HG03097 (cell line): ENCODE measurements at regions not wholly inside any gene's neighbourhood (a gene's known extent, or its start where the extent isn't known, plus 50 kb on each side); places are given as distances from the start of the nearest gene placed in this dataset.
"Not testable (repeated sequence)": the region's sequence is repeated elsewhere in the genome, so short reads cannot be mapped to it uniquely, and the experiment has no call there.

Experiments used
- ATAC-seq: cut with Tn5 transposase; IDR thresholded peaks from one replicate; pipeline ENCODE4 v1.9.1; 2021; ENCODE audit not compliant: unreplicated experiment, low FRiP score

GRCh38 chr6:153465050-153465449, 334.0 kb upstream of the RGS17 start:
- no peak for ATAC-seq

DNA sequence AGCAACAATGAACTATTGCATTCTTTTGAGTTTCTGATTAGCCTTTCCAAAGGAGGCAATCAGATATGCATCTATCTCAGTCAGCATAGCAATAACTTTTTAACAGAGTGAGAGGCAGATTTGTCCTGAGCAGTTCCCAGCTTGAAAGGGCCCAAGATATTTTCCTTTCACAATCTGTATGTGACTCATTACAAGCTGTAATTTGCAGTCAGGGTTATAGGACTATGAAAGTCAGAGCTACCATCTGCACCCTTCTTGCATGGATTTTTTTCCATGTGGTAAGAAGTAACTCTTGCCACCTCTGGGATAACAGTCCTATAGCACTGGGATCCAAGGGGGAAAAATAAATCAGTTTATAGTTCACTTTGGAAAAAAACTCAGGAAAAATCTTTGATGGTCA, 318.2 kb upstream of the RGS17 start:
- no peak for ATAC-seq

GRCh38 chr6:153442749-153443148, 311.7 kb upstream of the RGS17 start:
- not testable (repeated sequence) for ATAC-seq

DNA sequence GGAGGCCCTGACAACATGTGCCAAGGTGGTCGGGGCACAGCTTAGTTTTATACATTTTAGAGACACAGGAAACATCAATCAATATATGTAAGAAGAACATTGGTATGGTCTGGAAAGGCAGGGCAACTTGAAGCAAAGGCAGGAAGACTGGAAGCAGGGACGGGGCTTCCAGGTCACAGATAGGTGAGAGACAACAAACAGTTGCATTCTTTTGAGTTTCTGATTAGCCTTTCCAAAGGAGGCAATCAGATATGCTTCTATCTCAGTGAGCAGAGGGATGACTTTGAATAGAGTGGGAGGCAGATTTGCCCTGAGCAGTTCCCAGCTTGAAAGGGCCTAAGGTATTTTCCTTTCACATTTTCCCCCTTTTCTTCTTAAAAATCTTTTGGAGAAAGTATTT, 311.0 kb upstream of the RGS17 start:
- ATAC-seq, result no peak

GRCh38 chr6:153437193-153437592, 306.1 kb upstream of the RGS17 start:
- ATAC-seq, result no peak

DNA sequence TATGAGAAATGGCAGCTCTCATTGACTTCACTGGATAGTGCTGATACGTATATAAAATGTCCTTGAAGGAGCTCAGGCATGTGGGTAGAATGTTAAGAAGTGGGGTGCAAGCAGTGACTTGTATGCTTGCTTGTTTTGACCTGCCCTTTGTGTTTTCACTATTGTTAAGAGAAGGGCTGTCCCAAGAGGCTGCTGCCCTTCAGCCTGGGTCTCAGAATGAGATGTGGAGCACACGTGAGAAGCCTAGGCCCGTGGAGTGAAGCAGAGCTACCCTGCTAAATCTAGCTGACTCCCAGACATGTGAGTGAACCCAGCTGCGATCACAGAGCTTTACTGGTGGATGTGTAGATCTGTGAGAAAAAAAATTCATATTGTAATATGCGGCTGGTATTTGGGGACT, 305.3 kb upstream of the RGS17 start:
- no peak for ATAC-seq

- no peak for ATAC-seq
Measured at GRCh38 chr6:153435787-153436186, 304.7 kb upstream of the RGS17 start.

GRCh38 chr6:153425536-153425935, 294.5 kb upstream of the RGS17 start:
- ATAC-seq, result no peak

DNA sequence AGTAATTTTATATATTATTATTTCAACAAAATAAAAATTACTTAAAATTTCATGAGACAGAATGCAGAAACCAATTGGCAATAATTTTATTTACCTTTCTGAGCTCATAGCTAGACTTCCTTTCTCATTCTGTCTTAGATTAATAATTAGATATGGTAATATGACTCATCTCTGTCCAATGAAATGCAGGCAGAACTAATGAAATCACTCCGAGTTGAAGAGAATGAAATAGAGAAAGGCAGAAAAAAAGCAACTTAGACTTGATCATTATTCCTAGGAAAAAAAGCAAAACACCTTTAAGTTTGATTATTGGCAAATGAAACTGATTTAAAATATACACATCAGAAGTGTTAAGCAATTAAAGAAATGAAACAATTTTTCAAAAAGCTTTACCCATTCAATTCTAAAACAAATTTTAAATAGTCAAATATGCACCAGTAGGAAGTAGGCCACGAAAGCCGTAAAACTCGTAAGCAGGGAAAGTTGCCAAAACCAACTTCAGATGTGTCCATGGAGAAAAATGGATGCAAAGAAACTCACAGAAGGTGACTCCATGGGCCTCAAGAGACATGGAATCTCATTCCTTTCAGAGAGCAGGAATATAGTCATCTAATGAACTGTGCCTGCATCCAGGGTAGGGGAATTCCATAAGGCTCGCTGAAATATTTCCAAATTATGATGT, 293.8 kb upstream of the RGS17 start:
- ATAC-seq, result no peak

GRCh38 chr6:153412519-153412918, 281.4 kb upstream of the RGS17 start:
- ATAC-seq, result no peak

- ATAC-seq, result no peak
Measured at GRCh38 chr6:153411070-153411648, 280.1 kb upstream of the RGS17 start.

GRCh38 chr6:153405931-153406330, 274.8 kb upstream of the RGS17 start:
- no peak for ATAC-seq

- no peak for ATAC-seq
Measured at GRCh38 chr6:153401751-153402150, 270.7 kb upstream of the RGS17 start.

- ATAC-seq, result no peak
Measured at GRCh38 chr6:153392156-153392555, 261.1 kb upstream of the RGS17 start.

DNA sequence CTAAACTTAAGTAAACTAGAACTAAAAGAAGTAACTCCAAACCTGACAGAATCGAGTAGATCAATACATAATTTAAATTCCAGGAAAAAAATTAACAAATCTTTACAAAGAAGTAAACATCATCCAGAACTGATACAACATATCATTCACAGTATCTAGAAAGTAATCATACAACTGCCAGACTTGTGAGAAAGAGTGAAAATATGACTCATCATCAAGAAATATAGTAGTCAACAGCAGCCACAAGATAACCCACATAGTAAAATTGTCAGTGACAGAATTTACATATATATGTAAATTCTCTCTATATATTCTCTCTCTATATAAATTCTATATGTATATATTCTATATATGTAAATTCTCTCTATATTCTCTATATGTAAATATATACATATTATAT, 242.8 kb upstream of the RGS17 start:
- ATAC-seq, result no peak

DNA sequence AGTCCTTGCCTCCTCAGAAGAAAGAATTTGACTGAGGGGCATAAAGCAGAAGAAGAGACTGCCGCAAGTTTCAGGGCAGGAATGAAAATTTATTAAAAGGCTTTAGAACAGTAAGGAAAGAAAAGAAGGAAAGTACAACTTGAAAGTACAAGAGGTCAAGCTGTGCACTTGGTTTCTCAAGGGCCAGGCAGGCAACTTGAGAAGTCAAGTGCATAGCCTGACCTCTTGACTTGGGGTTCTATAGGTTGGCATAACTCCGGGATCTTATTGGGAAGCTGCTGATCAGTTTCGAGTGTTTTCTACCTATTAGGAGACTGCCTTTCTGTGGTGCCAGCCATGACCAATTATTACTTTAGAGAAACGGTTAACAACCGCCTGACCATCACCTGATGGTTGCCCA, 237.0 kb upstream of the RGS17 start:
- no peak for ATAC-seq

GRCh38 chr6:153367021-153367420, 235.9 kb upstream of the RGS17 start:
- ATAC-seq, result no peak

- ATAC-seq, result no peak
Measured at GRCh38 chr6:153357391-153357790, 226.3 kb upstream of the RGS17 start.

- no peak for ATAC-seq
Measured at GRCh38 chr6:153340568-153340967, 209.5 kb upstream of the RGS17 start.

DNA sequence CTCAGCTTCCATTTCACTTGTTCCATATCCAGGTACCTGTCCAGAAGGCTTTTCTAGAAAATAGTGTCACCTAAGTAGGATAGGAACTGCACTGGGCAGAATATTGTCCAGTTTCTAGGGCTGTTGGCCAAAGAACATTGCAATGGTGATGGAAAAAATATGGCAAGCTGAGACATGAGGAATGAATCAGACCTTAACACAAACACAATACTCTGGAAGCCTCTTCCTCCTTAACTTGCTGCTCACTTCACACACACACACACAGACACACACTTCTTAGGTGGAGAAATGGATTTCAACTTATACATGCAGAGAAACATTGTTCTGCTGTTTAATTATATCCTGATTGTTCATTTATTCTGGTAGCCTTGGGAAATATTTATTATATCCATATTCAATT, 203.0 kb upstream of the RGS17 start:
- no peak for ATAC-seq

- ATAC-seq, result not testable (repeated sequence)
Measured at GRCh38 chr6:153331221-153331620, 200.1 kb upstream of the RGS17 start.

GRCh38 chr6:153328194-153328593, 197.1 kb upstream of the RGS17 start:
- no peak for ATAC-seq

- ATAC-seq, result no peak
Measured at GRCh38 chr6:153325661-153326060, 194.6 kb upstream of the RGS17 start.
